HFFc6 (cell line): ENCODE measurements at regions not wholly inside any gene's neighbourhood (a gene's known extent, or its start where the extent isn't known, plus 50 kb on each side); places are given as distances from the start of the nearest gene placed in this dataset.

Source experiments
- DNase-seq: peaks from one replicate; pipeline ENCODE4 v3.0.0-alpha.2; 2018
- H3K27ac Mint-ChIP-seq: 2 replicates; pipeline ENCODE4 v1.8.0; 2020; ENCODE audit warnings: mild to moderate bottlenecking, mixed read lengths
- H3K27me3 Mint-ChIP-seq: 2 replicates; pipeline ENCODE4 v1.8.0; 2021; ENCODE audit warnings: mild to moderate bottlenecking, moderate library complexity, mixed read lengths; ENCODE audit not compliant: insufficient read depth
- H3K36me3 Mint-ChIP-seq: 2 replicates; pipeline ENCODE4 v1.8.0; 2021; ENCODE audit warnings: low read depth, mixed read lengths
- H3K4me1 Mint-ChIP-seq: 2 replicates; pipeline ENCODE4 v1.8.0; 2020; ENCODE audit warnings: low read depth, mixed read lengths
- H3K4me3 Mint-ChIP-seq: 2 replicates; pipeline ENCODE4 v1.8.0; 2020; ENCODE audit warnings: mild to moderate bottlenecking, moderate library complexity, mixed read lengths
- H3K9me3 Mint-ChIP-seq: 2 replicates; pipeline ENCODE4 v1.8.0; 2020; ENCODE audit warnings: mild to moderate bottlenecking, mixed read lengths
- TF ChIP-seq, protein P1 (sequence below): fragments of 200-600 bp; sonication (generic); IDR thresholded peaks from 2 replicates; pipeline ENCODE4 v1.5.0; 2021; ENCODE audit warnings: antibody characterized with exemption, mild to moderate bottlenecking

DNA sequence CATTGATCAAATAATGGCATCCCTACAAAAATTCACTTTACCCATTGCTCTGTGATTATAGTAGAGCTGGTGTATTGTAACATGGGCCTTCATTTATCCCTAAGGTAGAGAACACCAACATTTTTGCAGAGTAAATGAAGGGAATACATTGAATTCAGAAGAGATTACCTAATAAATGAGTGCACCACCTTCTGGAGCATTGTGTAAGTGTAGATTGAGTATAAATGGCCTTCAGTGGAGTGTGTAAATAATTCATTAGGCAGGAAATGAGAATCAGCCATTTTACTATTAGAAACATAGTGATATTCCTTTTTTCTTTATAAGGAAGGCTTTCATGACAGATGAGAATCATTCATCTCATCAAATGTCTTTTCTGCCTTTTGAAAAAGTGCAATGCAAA, 155.8 kb downstream of the FAM47B start:
- Mint-ChIP-seq H3K4me3 (no peak overlapping the region), H3K27ac (no peak overlapping the region), H3K36me3 (no peaks in the 10 kb centered on the region), H3K27me3 (no peaks in the 10 kb centered on the region), H3K9me3 (no peaks in the 10 kb centered on the region), H3K4me1 (peaks cover 16% of the 10 kb centered on the region)
- TF ChIP-seq, protein P1, sequence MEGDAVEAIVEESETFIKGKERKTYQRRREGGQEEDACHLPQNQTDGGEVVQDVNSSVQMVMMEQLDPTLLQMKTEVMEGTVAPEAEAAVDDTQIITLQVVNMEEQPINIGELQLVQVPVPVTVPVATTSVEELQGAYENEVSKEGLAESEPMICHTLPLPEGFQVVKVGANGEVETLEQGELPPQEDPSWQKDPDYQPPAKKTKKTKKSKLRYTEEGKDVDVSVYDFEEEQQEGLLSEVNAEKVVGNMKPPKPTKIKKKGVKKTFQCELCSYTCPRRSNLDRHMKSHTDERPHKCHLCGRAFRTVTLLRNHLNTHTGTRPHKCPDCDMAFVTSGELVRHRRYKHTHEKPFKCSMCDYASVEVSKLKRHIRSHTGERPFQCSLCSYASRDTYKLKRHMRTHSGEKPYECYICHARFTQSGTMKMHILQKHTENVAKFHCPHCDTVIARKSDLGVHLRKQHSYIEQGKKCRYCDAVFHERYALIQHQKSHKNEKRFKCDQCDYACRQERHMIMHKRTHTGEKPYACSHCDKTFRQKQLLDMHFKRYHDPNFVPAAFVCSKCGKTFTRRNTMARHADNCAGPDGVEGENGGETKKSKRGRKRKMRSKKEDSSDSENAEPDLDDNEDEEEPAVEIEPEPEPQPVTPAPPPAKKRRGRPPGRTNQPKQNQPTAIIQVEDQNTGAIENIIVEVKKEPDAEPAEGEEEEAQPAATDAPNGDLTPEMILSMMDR = peak; percentile 36; the same call in 1 of the 2 replicates
- DNase-seq = no peak

DNA sequence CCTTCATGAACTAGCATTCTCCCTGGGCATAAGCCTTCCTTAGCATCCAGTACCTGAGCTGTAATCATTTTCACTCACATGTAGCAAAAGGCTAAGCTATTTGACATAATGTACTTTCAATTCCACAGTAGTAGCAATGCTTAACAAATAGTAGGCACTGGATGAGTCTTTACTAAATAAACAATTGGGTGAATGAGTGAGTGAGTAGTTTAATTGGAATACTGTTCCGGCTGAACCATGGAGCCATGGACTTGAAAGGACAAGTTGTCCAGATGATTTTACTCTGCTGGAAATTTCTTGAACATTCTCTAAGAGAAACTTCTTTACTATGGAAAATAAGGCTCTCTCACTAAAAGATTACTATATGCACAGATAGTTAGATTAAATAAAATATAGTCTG, 159.3 kb downstream of the FAM47B start:
- H3K4me1 Mint-ChIP-seq = peaks cover 39% of the 10 kb centered on the region
- no peak overlapping the region for H3K4me3 Mint-ChIP-seq
- no peaks in the 10 kb centered on the region for H3K36me3 Mint-ChIP-seq
- no peak for DNase-seq
- TF ChIP-seq, protein P1 = no peak
- H3K27ac Mint-ChIP-seq = no peak overlapping the region
- no peaks in the 10 kb centered on the region for H3K27me3 Mint-ChIP-seq
- H3K9me3 Mint-ChIP-seq = no peaks in the 10 kb centered on the region

DNA sequence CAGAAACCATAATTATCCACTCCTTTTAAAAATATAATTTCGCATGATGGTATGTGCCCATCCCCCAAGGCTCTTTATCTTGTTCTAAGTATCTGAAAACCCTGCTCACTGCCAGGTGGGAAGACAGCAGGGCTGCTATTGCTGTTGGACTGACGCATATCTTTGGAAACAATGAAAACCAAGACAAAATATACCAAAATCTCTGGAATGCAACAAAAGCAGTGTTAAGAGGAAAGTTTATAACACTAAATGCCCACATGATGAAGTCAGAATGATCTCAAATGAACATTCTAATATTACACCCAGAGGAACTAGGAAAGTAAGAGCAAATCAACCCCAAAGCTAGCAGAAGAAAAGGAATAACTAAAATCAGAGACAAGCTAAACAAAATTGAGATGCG, 162.0 kb downstream of the FAM47B start:
- DNase-seq = peak; percentile 0
- Mint-ChIP-seq H3K27me3 (peaks cover 2% of the 10 kb centered on the region; the same call in 1 of the 2 replicates), H3K4me3 (peak overlapping the region; percentile 42), H3K4me1 (peaks cover 45% of the 10 kb centered on the region), H3K36me3 (no peaks in the 10 kb centered on the region), H3K27ac (peak overlapping the region; percentile 80), H3K9me3 (no peaks in the 10 kb centered on the region)
- TF ChIP-seq, protein P1 = no peak

DNA sequence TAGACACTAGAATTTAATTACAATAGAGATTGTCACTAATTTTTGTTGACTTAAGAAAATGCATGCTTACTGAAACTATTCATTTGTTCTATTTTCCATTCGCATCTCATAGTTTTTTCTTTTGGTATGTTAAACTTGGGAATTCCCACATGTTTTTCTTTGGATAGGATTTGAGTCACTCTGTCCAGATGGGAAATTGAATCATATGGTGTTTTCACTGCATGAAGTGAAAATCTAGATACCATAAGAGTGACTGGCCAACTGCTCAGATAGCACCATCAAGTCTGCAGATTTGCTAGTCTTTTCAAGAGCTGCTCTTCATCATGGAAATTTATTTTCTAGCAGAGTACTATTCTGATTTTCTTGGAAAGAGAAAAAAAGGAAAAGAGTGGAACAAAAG, 172.6 kb downstream of the FAM47B start:
- no peak overlapping the region for H3K4me3 Mint-ChIP-seq
- H3K36me3 Mint-ChIP-seq = no peaks in the 10 kb centered on the region
- H3K27me3 Mint-ChIP-seq = no peaks in the 10 kb centered on the region
- peak; percentile 68 for DNase-seq
- TF ChIP-seq, protein P1 = no peak
- H3K27ac Mint-ChIP-seq = peak overlapping the region; percentile 55
- H3K4me1 Mint-ChIP-seq = peaks cover 25% of the 10 kb centered on the region
- no peaks in the 10 kb centered on the region; the same call in 1 of the 2 replicates for H3K9me3 Mint-ChIP-seq

DNA sequence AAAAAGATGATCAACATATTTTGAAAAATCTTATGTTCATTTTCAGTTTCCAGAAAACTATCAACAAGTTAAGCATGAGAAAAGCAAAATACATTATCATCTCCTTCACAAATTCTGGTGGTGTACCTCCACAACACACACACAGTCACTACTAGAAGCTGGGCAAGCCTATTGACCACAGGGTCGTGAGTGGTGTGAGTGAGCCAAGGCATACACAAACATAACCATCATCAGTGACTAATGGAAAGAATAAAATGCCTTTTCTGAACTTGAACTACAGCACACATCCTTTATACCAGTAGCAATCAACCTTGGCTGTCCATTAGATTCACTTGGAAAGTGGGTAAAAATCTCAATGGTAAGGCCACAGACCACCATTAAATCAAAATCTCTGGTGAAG, 180.2 kb downstream of the FAM47B start:
- Mint-ChIP-seq H3K27ac (no peak overlapping the region), H3K27me3 (no peaks in the 10 kb centered on the region), H3K36me3 (no peaks in the 10 kb centered on the region), H3K4me3 (no peak overlapping the region), H3K9me3 (no peaks in the 10 kb centered on the region), H3K4me1 (peaks cover 4% of the 10 kb centered on the region; the same call in 1 of the 2 replicates)
- TF ChIP-seq, protein P1 = no peak
- DNase-seq = no peak

DNA sequence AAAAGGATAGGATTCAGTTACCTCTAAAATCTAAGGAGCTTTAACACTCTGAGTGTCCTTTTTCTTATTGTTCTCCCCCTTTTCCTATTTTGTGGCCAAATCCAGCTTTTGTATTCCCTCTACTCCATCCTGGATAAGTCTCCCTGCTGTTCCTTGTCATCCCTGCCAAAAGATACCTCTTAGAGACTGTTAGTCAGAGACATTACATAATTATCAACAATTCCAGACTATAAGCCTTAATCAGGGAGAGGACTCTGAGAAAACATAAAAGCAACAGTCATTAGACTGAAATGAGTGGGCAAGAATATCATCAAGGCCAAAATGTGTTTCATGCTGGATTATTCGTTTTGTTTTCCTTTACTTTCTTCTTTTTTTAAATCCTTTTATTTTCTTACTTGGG, 206.9 kb downstream of the FAM47B start:
- H3K27me3 Mint-ChIP-seq = peaks cover 7% of the 10 kb centered on the region
- H3K4me3 Mint-ChIP-seq = no peak overlapping the region
- no peaks in the 10 kb centered on the region for H3K36me3 Mint-ChIP-seq
- no peaks in the 10 kb centered on the region for H3K4me1 Mint-ChIP-seq
- TF ChIP-seq, protein P1 = no peak
- H3K9me3 Mint-ChIP-seq = no peaks in the 10 kb centered on the region
- H3K27ac Mint-ChIP-seq = no peak overlapping the region
- no peak for DNase-seq
